K562 (cell line): ENCODE measurements at regions not wholly inside any gene's neighbourhood (a gene's known extent, or its start where the extent isn't known, plus 50 kb on each side); places are given as distances from the start of the nearest gene placed in this dataset.

Source experiments
- ATAC-seq: fragments of 200-7000 bp; cut with Tn5 transposase; 3 replicates; pipeline ENCODE4 v1.9.1; 2020; ENCODE audit warnings: moderate library complexity
- BruUV-seq: library from RNA; stranded (reverse); fragments of 400-500 nt; replicated peaks from 2 replicates; lab custom pipeline; 2021; lab: Mats Ljungman, UMichigan
- CTCF ChIA-PET: fragments of 300-600 bp; formaldehyde crosslinking; extraction: SDS; loops from one replicate; lab custom pipeline; 2021; ENCODE audit warnings: low intra/inter-chr PET ratio; lab: Yijun Ruan, JAX
- POLR2A ChIA-PET: fragments of 300-600, 350-650 bp; sonication (Branson Sonifier 250); formaldehyde crosslinking; extraction: SDS; loops from one replicate; lab custom pipeline; 2021; ENCODE audit warnings: antibody characterized with exemption, inconsistent platforms; lab: Yijun Ruan, JAX
- DNase-seq, 4 experiments: peaks; one replicate each; pipeline versions ENCODE4 v3.0.0 to v3.0.0-alpha.2; 2011 to 2018; ENCODE audit warnings: low spot score in 3 of 4, mixed read lengths in 3 of 4; ENCODE audit errors: extremely low read depth in 1 of 4
- FAIRE-seq: peaks from 2 replicates; lab custom pipeline; 2011; peaks lifted over from hg19 to GRCh38; lab: Jason Lieb, UNC
- H2AFZ ChIP-seq: 2 replicates; pipeline ENCODE4 v1.6.0; 2011; ENCODE audit warnings: low read depth, low read length, control low read depth, inconsistent platforms
- H3K27ac ChIP-seq: fragments of 200-600 bp; 3 replicates; pipeline ENCODE4 v1.8.0; 2011; ENCODE audit warnings: low read depth, mild to moderate bottlenecking, control low read depth, inconsistent platforms, low read length, moderate library complexity, mixed read lengths; ENCODE audit errors: extremely low read depth
- H3K27me3 ChIP-seq, 2 experiments: fragments of 300-600 bp in 1 of 2; 2 replicates in 1 of 2; 3 replicates in 1 of 2; pipeline versions ENCODE4 v1.6.0 to v1.8.0; 2011; ENCODE audit warnings: inconsistent platforms in 2 of 2, low read length in 2 of 2, mild to moderate bottlenecking in 1 of 2, mixed read lengths in 1 of 2, moderate library complexity in 1 of 2; ENCODE audit not compliant: control insufficient read depth in 2 of 2, insufficient read depth in 2 of 2
- H3K36me3 ChIP-seq: fragments of 300-600 bp; 3 replicates; pipeline ENCODE4 v1.8.0; 2011; ENCODE audit warnings: mild to moderate bottlenecking, low read length, inconsistent platforms; ENCODE audit not compliant: control insufficient read depth, insufficient read depth
- H3K4me1 ChIP-seq, 2 experiments: fragments of 200-600 bp in 1 of 2; replicated peaks in 1 of 2; 2 replicates in 1 of 2; 3 replicates in 1 of 2; pipeline versions ENCODE4 v1.5.1 to v1.8.0; 2011; ENCODE audit warnings: inconsistent platforms in 2 of 2, low read length in 2 of 2, mild to moderate bottlenecking in 1 of 2, mixed read lengths in 1 of 2, moderate library complexity in 1 of 2; ENCODE audit not compliant: control insufficient read depth in 2 of 2, insufficient read depth in 2 of 2
- H3K4me2 ChIP-seq: 2 replicates; pipeline ENCODE4 v1.6.1; 2011; ENCODE audit warnings: low read length, control low read depth, inconsistent platforms, mixed read lengths; ENCODE audit not compliant: insufficient read depth
- H3K4me3 ChIP-seq: fragments of 200-600 bp; sonication (generic), shearing (Covaris generic); 2 replicates; pipeline ENCODE4 v1.5.1; 2016; ENCODE audit warnings: control low read depth, inconsistent platforms
- H3K79me2 ChIP-seq: fragments of 200-600 bp; 3 replicates; pipeline ENCODE4 v1.8.0; 2011; ENCODE audit warnings: low read length, inconsistent platforms; ENCODE audit not compliant: control insufficient read depth, insufficient read depth
- H3K9ac ChIP-seq, 2 experiments: 2 replicates each; pipeline versions ENCODE4 v1.6.0 to v1.6.1; 2011; ENCODE audit warnings: low read depth in 2 of 2, low read length in 2 of 2, control low read depth in 1 of 2, inconsistent platforms in 1 of 2, mild to moderate bottlenecking in 1 of 2, mixed read lengths in 1 of 2; ENCODE audit not compliant: insufficient read depth in 1 of 2
- H3K9me1 ChIP-seq: one replicate; pipeline ENCODE4 v1.6.0; 2011; ENCODE audit warnings: inconsistent platforms, mild to moderate bottlenecking, low read length, moderate library complexity; ENCODE audit not compliant: control insufficient read depth, insufficient read depth
- H3K9me3 ChIP-seq: replicated peaks from 2 replicates; pipeline ENCODE4 v1.5.1; 2011; ENCODE audit warnings: low read depth, low read length, inconsistent platforms; ENCODE audit not compliant: control insufficient read depth, insufficient read depth
- H4K20me1 ChIP-seq: replicated peaks from 2 replicates; pipeline ENCODE4 v1.6.1; 2011; ENCODE audit warnings: low read length, inconsistent platforms, mixed read lengths; ENCODE audit not compliant: control insufficient read depth, insufficient read depth
- BRD9 ChIP-seq: fragments of 450-650 bp; IDR thresholded peaks from 2 replicates; pipeline ENCODE4 v1.6.1; 2018; ENCODE audit warnings: low read depth; ENCODE audit not compliant: partially characterized antibody
- CREB1 ChIP-seq, 2 experiments: sonication (generic) in 1 of 2; formaldehyde crosslinking in 1 of 2; IDR thresholded peaks; 2 replicates each; pipeline versions ENCODE4 v1.6.1 to v1.8.0; 2012 to 2022; ENCODE audit warnings: inconsistent platforms in 1 of 2, mild to moderate bottlenecking in 1 of 2, missing genetic modification reagents in 1 of 2, moderate library complexity in 1 of 2
- ESRRA ChIP-seq: fragments of 450-650 bp; IDR thresholded peaks from 2 replicates; pipeline ENCODE4 v1.6.1; 2014; ENCODE audit warnings: low read depth, mild to moderate bottlenecking, moderate library complexity, borderline replicate concordance
- ETV6 ChIP-seq, 3 experiments: fragments of 150-350 bp in 1 of 3; sonication (generic) in 1 of 3; formaldehyde crosslinking in 1 of 3; IDR thresholded peaks; 2 replicates each; pipeline versions ENCODE4 v1.6.1 to v1.8.0; 2014 to 2022; ENCODE audit warnings: borderline replicate concordance in 2 of 3, low read depth in 2 of 3, antibody characterized with exemption in 1 of 3, low read length in 1 of 3, mild to moderate bottlenecking in 1 of 3, missing genetic modification reagents in 1 of 3
- FOXP1 ChIP-seq: sonication (generic); formaldehyde crosslinking; IDR thresholded peaks from 2 replicates; pipeline ENCODE4 v1.8.0; 2022; ENCODE audit warnings: mild to moderate bottlenecking, missing genetic modification reagents
- GATA2 ChIP-seq: sonication (generic); formaldehyde crosslinking; IDR thresholded peaks from 2 replicates; pipeline ENCODE4 v1.4.0; 2020; ENCODE audit warnings: mild to moderate bottlenecking, missing genetic modification reagents
- MEIS2 ChIP-seq: fragments of 450-650 bp; IDR thresholded peaks from 2 replicates; pipeline ENCODE4 v1.6.1; 2014; ENCODE audit warnings: mild to moderate bottlenecking; ENCODE audit not compliant: partially characterized antibody
- NFATC3 ChIP-seq: fragments of 450-650 bp; IDR thresholded peaks from 2 replicates; pipeline ENCODE4 v1.6.1; 2017; ENCODE audit warnings: mild to moderate bottlenecking
- PCBP1 ChIP-seq: fragments of 200-400 bp; formaldehyde crosslinking; IDR thresholded peaks from 2 replicates; pipeline ENCODE4 v1.6.1; 2018; ENCODE audit warnings: mild to moderate bottlenecking, low read depth, low read length; ENCODE audit not compliant: poor library complexity, severe bottlenecking
- PRDM10 ChIP-seq: fragments of 450-650 bp; IDR thresholded peaks from 2 replicates; pipeline ENCODE4 v1.6.1; 2018; ENCODE audit not compliant: partially characterized antibody
- SMAD3 ChIP-seq: fragments of 450-650 bp; formaldehyde crosslinking; conservative IDR thresholded peaks from 2 replicates; pipeline ENCODE4 v1.4.0; 2020; ENCODE audit warnings: mild to moderate bottlenecking
- STAT5A ChIP-seq: IDR thresholded peaks from 2 replicates; pipeline ENCODE4 v1.6.1; 2012; ENCODE audit warnings: low read length, inconsistent platforms, borderline replicate concordance
- STAT5B ChIP-seq: fragments of 250-450 bp; sonication (Bioruptor Pico); IDR thresholded peaks from 2 replicates; pipeline ENCODE4 v1.8.0; 2021; ENCODE audit warnings: mild to moderate bottlenecking, inconsistent platforms
- TRIM24 ChIP-seq, 2 experiments: fragments of 450-650 bp; IDR thresholded peaks; 2 replicates each; pipeline ENCODE4 v1.6.1; 2016
- TSC22D4 ChIP-seq: fragments of 450-650 bp; IDR thresholded peaks from 2 replicates; pipeline ENCODE4 v1.6.1; 2016; ENCODE audit warnings: missing genetic modification characterization, missing biosample characterization, control low read depth
- ZNF217 ChIP-seq: sonication (generic); formaldehyde crosslinking; IDR thresholded peaks from 2 replicates; pipeline ENCODE4 v1.8.0; 2022; ENCODE audit warnings: mild to moderate bottlenecking, missing genetic modification reagents
- ZNF398 ChIP-seq: fragments of 250-450 bp; sonication (Bioruptor Pico); IDR thresholded peaks from 2 replicates; pipeline ENCODE4 v1.8.0; 2021; ENCODE audit warnings: moderate library complexity, mild to moderate bottlenecking, inconsistent platforms
- ZZZ3 ChIP-seq: fragments of 450-650 bp; IDR thresholded peaks from 2 replicates; pipeline ENCODE4 v1.6.1; 2016; ENCODE audit warnings: antibody characterized with exemption, mild to moderate bottlenecking, moderate library complexity
- WGBS: fragments of 100-300 bp; shearing (Covaris generic); methylation state at CpG from one replicate; pipeline ENCODE4 v1.1.6; 2016; ENCODE audit warnings: low coverage, mixed read lengths; ENCODE audit not compliant: insufficient coverage; ENCODE audit errors: missing lambda C conversion rate; 5-methylcytosine and 5-hydroxymethylcytosine counted together
- in situ Hi-C: fragments of 300-500 bp; cut with MboI; formaldehyde crosslinking; loops from 4 replicates; pipeline ENCODE4 v1.15.0; 2018; ENCODE audit warnings: inconsistent platforms, mixed read lengths
- intact Hi-C: fragments of 100-400 bp; cut with micrococcal nuclease; formaldehyde crosslinking; loops from 2 replicates; pipeline ENCODE4 v1.14.2; 2022

GRCh38 chr19:31174948-31175347 is 174.3 kb downstream of the TSHZ3 start (continued):
- TF ChIP-seq ETV6 (IDR thresholded peaks at IDR 0.05; ENCODE audit: borderline replicate concordance in 1 of 2, low read depth in 2 of 2, low read length in 1 of 2) = no peak
- no peak for TF ChIP-seq ETV6 (CRISPR knock-in tag; IDR thresholded peaks at IDR 0.05; ENCODE audit: borderline replicate concordance)
- no peak for TF ChIP-seq GATA2 (CRISPR knock-in tag)
- TF ChIP-seq FOXP1 (CRISPR knock-in tag) = no peak
- no peak for TF ChIP-seq TSC22D4 (tag)
- TF ChIP-seq CREB1 (IDR thresholded peaks at IDR 0.05) = no peak
- no peak for TF ChIP-seq CREB1 (CRISPR knock-in tag; IDR thresholded peaks at IDR 0.05)

GRCh38 chr19:31173991-31174390 is 175.2 kb downstream of the TSHZ3 start:
- no TSS peak for BruUV-seq
- Histone ChIP-seq H3K4me2 (no peak overlapping the region), H3K4me1 (no peaks in the 10 kb centered on the region), H3K9me3 (no peaks in the 10 kb centered on the region), H2AFZ (no peak overlapping the region), H3K9ac (no peak overlapping the region), H3K4me3 (no peak overlapping the region), H3K36me3 (no peaks in the 10 kb centered on the region), H3K9me1 (no peaks in the 10 kb centered on the region), H3K27ac (no peak overlapping the region), H4K20me1 (no peaks in the 10 kb centered on the region), H3K27me3 (no peaks in the 10 kb centered on the region), H3K79me2 (no peaks in the 10 kb centered on the region)
- 0% methylated on average over 4 of the region's 4 CpGs for WGBS
- ATAC-seq (no peak), DNase-seq (no peak), FAIRE-seq (no peak)
- in situ Hi-C loops = no loop called here
- intact Hi-C loops = no loop called here
- TF ChIP-seq STAT5A = no peak
- TF ChIP-seq PCBP1 = no peak
- TF ChIP-seq SMAD3 (CRISPR knock-in tag) = no peak
- TF ChIP-seq TRIM24 (IDR thresholded peaks at IDR 0.05) = no peak
- TF ChIP-seq ZZZ3 = no peak
- no peak for TF ChIP-seq NFATC3
- no peak for TF ChIP-seq ZNF398
- TF ChIP-seq ESRRA = no peak
- TF ChIP-seq PRDM10 = no peak
- TF ChIP-seq MEIS2 = no peak
- no peak for TF ChIP-seq STAT5B (CRISPR knock-in tag)
- TF ChIP-seq ZNF217 = no peak
- no peak for TF ChIP-seq BRD9
- ChIA-PET CTCF (no interaction called here), POLR2A (interaction anchor here (0.7 kb wide), 1 partner anchor 40 kb away, joined by 3 read pairs; no protein-coding TSS in a partner anchor)
